HL-60 (cell line): ENCODE measurements at regions not wholly inside any gene's neighbourhood (a gene's known extent, or its start where the extent isn't known, plus 50 kb on each side); places are given as distances from the start of the nearest gene placed in this dataset.

Experiments used
- CTCF ChIP-seq: IDR thresholded peaks from one replicate; pipeline ENCODE4 v1.5.1; 2011; ENCODE audit warnings: low read length, control low read depth, inconsistent platforms; ENCODE audit not compliant: insufficient read depth
- GABPA ChIP-seq: IDR thresholded peaks from 2 replicates; pipeline ENCODE4 v1.6.1; 2012; ENCODE audit warnings: low read depth
- POLR2AphosphoS5 ChIP-seq: IDR thresholded peaks from 2 replicates; pipeline ENCODE4 v1.6.1; 2012; ENCODE audit warnings: low read depth
- REST ChIP-seq: IDR thresholded peaks from 2 replicates; pipeline ENCODE4 v1.6.1; 2012; ENCODE audit warnings: low read depth; ENCODE audit not compliant: insufficient replicate concordance

DNA sequence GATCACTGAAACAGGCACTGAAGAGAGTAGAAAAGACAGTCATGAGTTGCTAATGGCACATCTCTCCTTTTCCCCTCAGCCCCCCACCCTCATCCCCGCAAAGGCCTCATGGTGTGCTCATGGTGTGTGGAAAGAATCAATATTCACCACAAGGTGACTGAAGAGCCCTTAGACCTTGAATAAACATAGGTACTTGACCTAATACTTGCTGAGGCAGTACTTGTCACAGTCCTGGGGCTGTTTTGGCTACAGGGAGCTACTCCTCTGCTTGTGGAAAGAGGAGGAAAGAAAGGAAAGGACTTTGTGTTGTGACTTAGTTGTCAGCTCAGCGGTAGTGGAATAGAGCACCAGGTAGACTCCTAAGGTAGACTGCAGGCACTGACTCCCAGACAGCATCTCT, 537.8 kb upstream of the CCDC179 start:
- TF ChIP-seq CTCF (no peak), REST (no peak), POLR2AphosphoS5 (no peak), GABPA (no peak)
